OCI-LY1 (cell line): ENCODE measurements at regions not wholly inside any gene's neighbourhood (a gene's known extent, or its start where the extent isn't known, plus 50 kb on each side); places are given as distances from the start of the nearest gene placed in this dataset.

Experiments used
- EZH2 ChIP-seq: fragments of 200-600 bp; sonication (generic), shearing (Covaris generic); IDR thresholded peaks from 2 replicates; pipeline ENCODE4 v1.8.0; 2017; ENCODE audit warnings: borderline replicate concordance, mixed run types, mild to moderate bottlenecking, antibody characterized with exemption, low read length, moderate library complexity, mixed read lengths
- TF ChIP-seq, protein P1 (sequence below): fragments of 200-600 bp; sonication (generic), shearing (Covaris generic); IDR thresholded peaks from 2 replicates; pipeline ENCODE4 v1.5.1; 2017; ENCODE audit warnings: mild to moderate bottlenecking, antibody characterized with exemption, low read length, moderate library complexity, mixed read lengths

DNA sequence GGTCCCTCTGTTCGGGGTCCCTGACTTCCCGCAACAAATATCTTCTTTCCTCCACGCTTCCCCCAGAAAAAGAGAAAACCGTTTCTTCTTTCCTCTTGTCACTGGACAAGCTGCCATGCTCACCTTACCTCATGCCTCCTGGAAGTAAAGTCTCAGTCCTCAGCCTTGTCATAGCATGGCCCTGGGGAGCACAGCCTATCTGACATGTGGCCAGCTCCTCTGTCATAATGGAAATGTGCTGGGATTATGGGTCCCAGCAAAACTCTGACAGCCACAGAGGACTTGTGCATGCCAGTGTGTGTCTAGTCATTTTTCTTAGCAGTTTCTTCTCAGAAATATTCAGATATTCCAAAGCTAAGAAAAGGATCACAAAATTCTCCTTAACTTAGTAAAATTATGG lies 122.4 kb downstream of the AASDH start:
- TF ChIP-seq, protein P1, sequence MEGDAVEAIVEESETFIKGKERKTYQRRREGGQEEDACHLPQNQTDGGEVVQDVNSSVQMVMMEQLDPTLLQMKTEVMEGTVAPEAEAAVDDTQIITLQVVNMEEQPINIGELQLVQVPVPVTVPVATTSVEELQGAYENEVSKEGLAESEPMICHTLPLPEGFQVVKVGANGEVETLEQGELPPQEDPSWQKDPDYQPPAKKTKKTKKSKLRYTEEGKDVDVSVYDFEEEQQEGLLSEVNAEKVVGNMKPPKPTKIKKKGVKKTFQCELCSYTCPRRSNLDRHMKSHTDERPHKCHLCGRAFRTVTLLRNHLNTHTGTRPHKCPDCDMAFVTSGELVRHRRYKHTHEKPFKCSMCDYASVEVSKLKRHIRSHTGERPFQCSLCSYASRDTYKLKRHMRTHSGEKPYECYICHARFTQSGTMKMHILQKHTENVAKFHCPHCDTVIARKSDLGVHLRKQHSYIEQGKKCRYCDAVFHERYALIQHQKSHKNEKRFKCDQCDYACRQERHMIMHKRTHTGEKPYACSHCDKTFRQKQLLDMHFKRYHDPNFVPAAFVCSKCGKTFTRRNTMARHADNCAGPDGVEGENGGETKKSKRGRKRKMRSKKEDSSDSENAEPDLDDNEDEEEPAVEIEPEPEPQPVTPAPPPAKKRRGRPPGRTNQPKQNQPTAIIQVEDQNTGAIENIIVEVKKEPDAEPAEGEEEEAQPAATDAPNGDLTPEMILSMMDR: no peak
- TF ChIP-seq EZH2: no peak
